PC-3 (cell line): ENCODE measurements at regions not wholly inside any gene's neighbourhood (a gene's known extent, or its start where the extent isn't known, plus 50 kb on each side); places are given as distances from the start of the nearest gene placed in this dataset.

ENCODE experiments used
- ATAC-seq: fragments of 200-7000 bp; cut with Tn5 transposase; 2 replicates; pipeline ENCODE4 v1.9.1; 2020; ENCODE audit warnings: mild to moderate bottlenecking, moderate library complexity
- BruUV-seq: library from RNA; stranded (reverse); fragments of 400-500 nt; replicated peaks from 2 replicates; lab custom pipeline; 2021; lab: Mats Ljungman, UMichigan
- CTCF ChIA-PET: fragments of 300-600 bp; sonication (Branson Sonifier 250); formaldehyde crosslinking; loops from one replicate; lab custom pipeline; 2022; ENCODE audit warnings: antibody characterized with exemption; lab: Charles Lee
- POLR2A ChIA-PET: fragments of 300-600 bp; sonication (Branson Sonifier 250); formaldehyde crosslinking; loops from one replicate; lab custom pipeline; 2022; ENCODE audit warnings: antibody characterized with exemption; ENCODE audit not compliant: unreplicated experiment; lab: Charles Lee
- DNase-seq: peaks from one replicate; pipeline ENCODE4 v3.0.0-alpha.2; 2015
- H2AFZ ChIP-seq: fragments of 300-600 bp; sonication (generic); 2 replicates; pipeline ENCODE4 v1.6.0; 2016; ENCODE audit warnings: antibody characterized with exemption, low read length
- H3F3A ChIP-seq: fragments of 300-600 bp; sonication (generic); one replicate; pipeline ENCODE4 v1.6.0; 2017; ENCODE audit warnings: antibody characterized with exemption, low read length, control low read depth, mild to moderate bottlenecking; ENCODE audit not compliant: unreplicated experiment
- H3K27ac ChIP-seq: fragments of 300-600 bp; sonication (generic); 2 replicates; pipeline ENCODE4 v1.5.1; 2016; ENCODE audit warnings: mild to moderate bottlenecking, low read length
- H3K27me3 ChIP-seq: fragments of 300-600 bp; sonication (generic); 2 replicates; pipeline ENCODE4 v1.6.1; 2016; ENCODE audit warnings: low read length, mixed read lengths
- H3K36me3 ChIP-seq: fragments of 300-600 bp; sonication (generic); 2 replicates; pipeline ENCODE4 v1.6.1; 2016; ENCODE audit warnings: low read depth, mixed run types, low read length, mixed read lengths
- H3K4me1 ChIP-seq: fragments of 300-600 bp; sonication (generic); 2 replicates; pipeline ENCODE4 v1.5.1; 2016; ENCODE audit warnings: low read length; ENCODE audit not compliant: insufficient read depth
- H3K4me2 ChIP-seq: fragments of 300-600 bp; sonication (generic); 2 replicates; pipeline ENCODE4 v1.6.0; 2016; ENCODE audit warnings: low read length
- H3K4me3 ChIP-seq: fragments of 300-600 bp; sonication (generic); 2 replicates; pipeline ENCODE4 v1.5.1; 2016; ENCODE audit warnings: mild to moderate bottlenecking, low read length, mixed read lengths
- H3K79me2 ChIP-seq: fragments of 300-600 bp; sonication (generic); 2 replicates; pipeline ENCODE4 v1.6.1; 2017; ENCODE audit warnings: low read length, mixed read lengths
- H3K9ac ChIP-seq: fragments of 300-600 bp; sonication (generic); 2 replicates; pipeline ENCODE4 v1.6.0; 2016; ENCODE audit warnings: mild to moderate bottlenecking, low read length
- H3K9me2 ChIP-seq: fragments of 300-600 bp; sonication (generic); replicated peaks from 2 replicates; pipeline ENCODE4 v1.6.1; 2016; ENCODE audit warnings: mixed run types, low read length, mixed read lengths
- H3K9me3 ChIP-seq: fragments of 300-600 bp; sonication (generic); 2 replicates; pipeline ENCODE4 v1.6.1; 2016; ENCODE audit warnings: low read length, mixed read lengths
- H4K20me1 ChIP-seq: fragments of 300-600 bp; sonication (generic); 2 replicates; pipeline ENCODE4 v1.6.1; 2016; ENCODE audit warnings: low read length, mixed read lengths
- CTCF ChIP-seq: fragments of 300-600 bp; sonication (generic); conservative IDR thresholded peaks from 2 replicates; pipeline ENCODE4 v1.5.1; 2017; ENCODE audit warnings: antibody characterized with exemption, low read depth, mild to moderate bottlenecking, low read length
- EZH2 ChIP-seq: fragments of 300-600 bp; sonication (generic); IDR thresholded peaks from one replicate; pipeline ENCODE4 v1.6.1; 2017; ENCODE audit warnings: antibody characterized with exemption, mild to moderate bottlenecking, low read length; ENCODE audit not compliant: unreplicated experiment
- EZH2phosphoT487 ChIP-seq: fragments of 300-600 bp; sonication (generic); IDR thresholded peaks from 2 replicates; pipeline ENCODE4 v1.6.1; 2018; ENCODE audit warnings: mild to moderate bottlenecking, antibody characterized with exemption, low read length, borderline replicate concordance
- intact Hi-C: fragments of 100-400 bp; cut with micrococcal nuclease; formaldehyde crosslinking; loops from 2 replicates; pipeline ENCODE4 v1.9.0; 2023

- Histone ChIP-seq H4K20me1 (no peaks in the 10 kb centered on the region), H2AFZ (no peak overlapping the region), H3K9me3 (no peaks in the 10 kb centered on the region), H3K9ac (no peak overlapping the region), H3K4me3 (no peak overlapping the region), H3K36me3 (no peaks in the 10 kb centered on the region), H3K4me1 (no peaks in the 10 kb centered on the region), H3F3A (no peaks in the 10 kb centered on the region), H3K4me2 (no peak overlapping the region), H3K9me2 (no peaks in the 10 kb centered on the region), H3K27me3 (no peaks in the 10 kb centered on the region), H3K79me2 (no peaks in the 10 kb centered on the region), H3K27ac (no peak overlapping the region)
- intact Hi-C loops, result no loop called here
- POLR2A ChIA-PET, result no interaction called here
- CTCF ChIA-PET, result interaction anchor here (0.5 kb wide), 1 partner anchor 37 kb away, joined by 8 read pairs; no protein-coding TSS in a partner anchor
- ATAC-seq (no peak), DNase-seq (no peak)
- TF ChIP-seq EZH2phosphoT487 (no peak), EZH2 (no peak), CTCF (no peak)
- BruUV-seq, result no TSS peak
These were observed 1115.3 kb downstream of the REEP3 start for GRCh38 chr10:64636461-64636860.

- ChIA-PET CTCF (no interaction called here), POLR2A (no interaction called here)
- Histone ChIP-seq H2AFZ (no peak overlapping the region), H3K4me2 (no peak overlapping the region), H3K36me3 (no peaks in the 10 kb centered on the region), H3K27me3 (no peaks in the 10 kb centered on the region), H3K4me3 (no peak overlapping the region), H3K27ac (no peak overlapping the region), H3K9me2 (no peaks in the 10 kb centered on the region), H4K20me1 (no peaks in the 10 kb centered on the region), H3K79me2 (no peaks in the 10 kb centered on the region), H3F3A (no peaks in the 10 kb centered on the region), H3K9me3 (no peaks in the 10 kb centered on the region), H3K4me1 (no peaks in the 10 kb centered on the region), H3K9ac (no peak overlapping the region)
- no TSS peak for BruUV-seq
- DNase-seq (no peak), ATAC-seq (no peak)
- TF ChIP-seq CTCF (no peak), EZH2phosphoT487 (no peak), EZH2 (no peak)
- intact Hi-C loops, result no loop called here
These were observed 1116.7 kb downstream of the REEP3 start for GRCh38 chr10:64637939-64638338.

GRCh38 chr10:64648915-64649314 lies 1127.7 kb downstream of the REEP3 start:
- no peak overlapping the region for H3K27ac ChIP-seq
- H3K4me1 ChIP-seq, result no peaks in the 10 kb centered on the region
- H3K4me2 ChIP-seq, result no peak overlapping the region
- no peaks in the 10 kb centered on the region for H3K9me3 ChIP-seq
- H2AFZ ChIP-seq, result no peak overlapping the region
- no peaks in the 10 kb centered on the region for H3K27me3 ChIP-seq
- no peaks in the 10 kb centered on the region for H3F3A ChIP-seq
- H3K9me2 ChIP-seq, result no peaks in the 10 kb centered on the region
- no peaks in the 10 kb centered on the region for H4K20me1 ChIP-seq
- peak; percentile 51 for DNase-seq
- ChIA-PET POLR2A (interaction anchor here (0.6 kb wide), 1 partner anchor 125 kb away, joined by 3 read pairs; no protein-coding TSS in a partner anchor), CTCF (interaction anchor here (0.6 kb wide), 1 partner anchor 13 kb away, joined by 3 read pairs; no protein-coding TSS in a partner anchor)
- H3K79me2 ChIP-seq, result no peaks in the 10 kb centered on the region
- ATAC-seq, result peak; percentile 63
- TF ChIP-seq EZH2phosphoT487 (no peak), CTCF (peak; percentile 47; the same call in 1 of the 2 replicates), EZH2 (no peak)
- intact Hi-C loops, result no loop called here
- BruUV-seq, result no TSS peak
- no peaks in the 10 kb centered on the region for H3K36me3 ChIP-seq
- no peak overlapping the region for H3K9ac ChIP-seq
- no peak overlapping the region for H3K4me3 ChIP-seq
